Panc1 (cell line): ENCODE measurements at regions not wholly inside any gene's neighbourhood (a gene's known extent, or its start where the extent isn't known, plus 50 kb on each side); places are given as distances from the start of the nearest gene placed in this dataset.

Experiments used
- POLR2AphosphoS5 ChIP-seq: IDR thresholded peaks from 2 replicates; pipeline ENCODE4 v1.6.1; 2012; ENCODE audit warnings: mild to moderate bottlenecking, low read depth, low read length, moderate library complexity
- TCF7L2 ChIP-seq: IDR thresholded peaks from 2 replicates; pipeline ENCODE4 v1.6.1; 2011; ENCODE audit warnings: mild to moderate bottlenecking, low read depth, low read length, inconsistent platforms
- TF ChIP-seq, protein P1 (sequence below): fragments of 450-650 bp; IDR thresholded peaks from 2 replicates; pipeline ENCODE4 v1.5.1; 2017; ENCODE audit warnings: mild to moderate bottlenecking
- TF ChIP-seq, protein P2 (sequence below), 2 experiments: IDR thresholded peaks; 2 replicates each; pipeline ENCODE4 v1.6.1; 2011 to 2012; ENCODE audit warnings: low read depth in 2 of 2, control low read depth in 1 of 2, low read length in 1 of 2, mild to moderate bottlenecking in 1 of 2, moderate library complexity in 1 of 2; ENCODE audit not compliant: insufficient read depth in 1 of 2

DNA sequence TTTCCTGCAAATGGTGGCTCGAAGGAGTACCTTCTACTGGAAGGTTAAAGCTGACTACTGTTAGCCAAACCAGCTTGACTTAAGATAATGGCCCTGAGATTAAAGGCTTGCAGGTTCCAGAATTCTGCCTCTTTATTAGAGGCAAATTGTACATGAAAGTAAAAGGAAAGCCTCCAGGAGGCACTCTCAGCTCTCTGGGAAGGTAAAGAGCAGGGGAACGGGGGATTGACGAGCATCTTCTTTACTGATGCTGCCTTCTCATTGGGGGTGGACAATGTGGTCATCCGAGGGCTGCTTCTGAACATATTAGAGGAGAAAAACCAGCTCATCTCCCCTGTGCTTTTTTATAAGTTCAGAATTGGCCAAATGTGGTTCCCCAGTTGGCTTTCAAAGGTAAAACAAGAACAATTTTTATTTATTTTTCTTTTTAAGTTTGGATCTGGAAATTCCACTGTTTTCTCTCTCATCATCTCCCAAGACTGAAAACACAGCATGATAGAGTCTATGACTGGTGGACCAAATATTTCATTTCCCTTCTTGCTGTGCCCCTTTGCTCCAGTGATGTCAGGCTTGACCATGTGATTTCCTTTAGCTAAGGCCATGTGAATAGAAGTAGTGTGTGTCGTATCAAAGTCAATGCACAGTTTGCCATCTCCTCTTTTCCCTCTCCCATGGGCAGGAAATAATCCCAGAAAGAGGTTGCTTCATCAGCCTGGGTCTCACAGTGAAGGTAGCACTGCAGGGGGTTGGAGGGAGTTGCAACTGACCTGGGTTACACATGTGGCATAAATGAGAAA is 292.7 kb downstream of the PRDM2 start:
- TF ChIP-seq, protein P1, sequence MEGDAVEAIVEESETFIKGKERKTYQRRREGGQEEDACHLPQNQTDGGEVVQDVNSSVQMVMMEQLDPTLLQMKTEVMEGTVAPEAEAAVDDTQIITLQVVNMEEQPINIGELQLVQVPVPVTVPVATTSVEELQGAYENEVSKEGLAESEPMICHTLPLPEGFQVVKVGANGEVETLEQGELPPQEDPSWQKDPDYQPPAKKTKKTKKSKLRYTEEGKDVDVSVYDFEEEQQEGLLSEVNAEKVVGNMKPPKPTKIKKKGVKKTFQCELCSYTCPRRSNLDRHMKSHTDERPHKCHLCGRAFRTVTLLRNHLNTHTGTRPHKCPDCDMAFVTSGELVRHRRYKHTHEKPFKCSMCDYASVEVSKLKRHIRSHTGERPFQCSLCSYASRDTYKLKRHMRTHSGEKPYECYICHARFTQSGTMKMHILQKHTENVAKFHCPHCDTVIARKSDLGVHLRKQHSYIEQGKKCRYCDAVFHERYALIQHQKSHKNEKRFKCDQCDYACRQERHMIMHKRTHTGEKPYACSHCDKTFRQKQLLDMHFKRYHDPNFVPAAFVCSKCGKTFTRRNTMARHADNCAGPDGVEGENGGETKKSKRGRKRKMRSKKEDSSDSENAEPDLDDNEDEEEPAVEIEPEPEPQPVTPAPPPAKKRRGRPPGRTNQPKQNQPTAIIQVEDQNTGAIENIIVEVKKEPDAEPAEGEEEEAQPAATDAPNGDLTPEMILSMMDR, result no peak
- TF ChIP-seq TCF7L2, result no peak
- no peak for TF ChIP-seq POLR2AphosphoS5
- TF ChIP-seq, protein P2, sequence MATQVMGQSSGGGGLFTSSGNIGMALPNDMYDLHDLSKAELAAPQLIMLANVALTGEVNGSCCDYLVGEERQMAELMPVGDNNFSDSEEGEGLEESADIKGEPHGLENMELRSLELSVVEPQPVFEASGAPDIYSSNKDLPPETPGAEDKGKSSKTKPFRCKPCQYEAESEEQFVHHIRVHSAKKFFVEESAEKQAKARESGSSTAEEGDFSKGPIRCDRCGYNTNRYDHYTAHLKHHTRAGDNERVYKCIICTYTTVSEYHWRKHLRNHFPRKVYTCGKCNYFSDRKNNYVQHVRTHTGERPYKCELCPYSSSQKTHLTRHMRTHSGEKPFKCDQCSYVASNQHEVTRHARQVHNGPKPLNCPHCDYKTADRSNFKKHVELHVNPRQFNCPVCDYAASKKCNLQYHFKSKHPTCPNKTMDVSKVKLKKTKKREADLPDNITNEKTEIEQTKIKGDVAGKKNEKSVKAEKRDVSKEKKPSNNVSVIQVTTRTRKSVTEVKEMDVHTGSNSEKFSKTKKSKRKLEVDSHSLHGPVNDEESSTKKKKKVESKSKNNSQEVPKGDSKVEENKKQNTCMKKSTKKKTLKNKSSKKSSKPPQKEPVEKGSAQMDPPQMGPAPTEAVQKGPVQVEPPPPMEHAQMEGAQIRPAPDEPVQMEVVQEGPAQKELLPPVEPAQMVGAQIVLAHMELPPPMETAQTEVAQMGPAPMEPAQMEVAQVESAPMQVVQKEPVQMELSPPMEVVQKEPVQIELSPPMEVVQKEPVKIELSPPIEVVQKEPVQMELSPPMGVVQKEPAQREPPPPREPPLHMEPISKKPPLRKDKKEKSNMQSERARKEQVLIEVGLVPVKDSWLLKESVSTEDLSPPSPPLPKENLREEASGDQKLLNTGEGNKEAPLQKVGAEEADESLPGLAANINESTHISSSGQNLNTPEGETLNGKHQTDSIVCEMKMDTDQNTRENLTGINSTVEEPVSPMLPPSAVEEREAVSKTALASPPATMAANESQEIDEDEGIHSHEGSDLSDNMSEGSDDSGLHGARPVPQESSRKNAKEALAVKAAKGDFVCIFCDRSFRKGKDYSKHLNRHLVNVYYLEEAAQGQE (IDR thresholded peaks at IDR 0.05; ENCODE audit: insufficient read depth in 1 of 2, low read depth in 2 of 2, low read length in 1 of 2), result no peak
